ENCODE measurements at regions not wholly inside any gene's neighbourhood (a gene's known extent, or its start where the extent isn't known, plus 50 kb on each side); places are given as distances from the start of the nearest gene placed in this dataset.

DNA sequence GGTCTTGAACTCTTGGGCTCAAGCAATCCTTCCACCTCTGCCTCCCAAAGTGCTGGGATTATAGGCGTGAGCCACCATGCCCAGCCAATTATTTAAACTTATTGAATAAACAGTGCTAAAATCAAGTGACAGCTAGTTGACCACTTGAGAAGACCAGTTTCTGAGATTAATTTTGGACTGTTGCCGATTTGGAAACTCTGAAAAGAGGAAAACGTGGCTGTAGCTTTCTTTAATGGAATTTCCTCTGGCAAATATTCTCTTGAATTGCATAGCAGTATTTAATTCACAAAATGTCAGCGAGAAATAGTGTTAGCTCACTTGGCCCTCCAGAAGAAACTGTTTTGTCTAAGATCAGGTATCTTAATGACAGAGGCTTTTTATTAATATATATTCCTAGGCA lies 754.5 kb downstream of the HDGFL1 start:
- Histone ChIP-seq H3F3A (ENCODE audit: insufficient read depth, low read length) (no peaks in the 10 kb centered on the region), H3K9ac (ENCODE audit: low read length) (no peak overlapping the region), H3K27me3 (ENCODE audit: insufficient read depth, low read length) (no peaks in the 10 kb centered on the region), H3K9me2 (ENCODE audit: low read depth, low read length) (no peaks in the 10 kb centered on the region), H3K9me3 (ENCODE audit: low read length) (no peaks in the 10 kb centered on the region), H3K4me3 (ENCODE audit: low read depth, low read length, poor library complexity, severe bottlenecking) (no peak overlapping the region), H4K20me1 (ENCODE audit: insufficient read depth, low read length) (no peaks in the 10 kb centered on the region), H3K27ac (ENCODE audit: low read depth, low read length, poor library complexity, severe bottlenecking) (no peak overlapping the region), H3K4me1 (ENCODE audit: insufficient read depth, low read length, severe bottlenecking) (no peaks in the 10 kb centered on the region), H3K79me2 (ENCODE audit: insufficient read depth, low read length) (no peaks in the 10 kb centered on the region), H3K4me2 (ENCODE audit: low read length) (no peak overlapping the region), H3K36me3 (ENCODE audit: insufficient read depth, low read length) (no peaks in the 10 kb centered on the region), H2AFZ (ENCODE audit: low read length) (no peak overlapping the region)
- TF ChIP-seq CTCF (IDR thresholded peaks at IDR 0.05; ENCODE audit: low read length) (no peak), EZH2 (IDR thresholded peaks at IDR 0.05; ENCODE audit: borderline replicate concordance, low read length) (no peak)

DNA sequence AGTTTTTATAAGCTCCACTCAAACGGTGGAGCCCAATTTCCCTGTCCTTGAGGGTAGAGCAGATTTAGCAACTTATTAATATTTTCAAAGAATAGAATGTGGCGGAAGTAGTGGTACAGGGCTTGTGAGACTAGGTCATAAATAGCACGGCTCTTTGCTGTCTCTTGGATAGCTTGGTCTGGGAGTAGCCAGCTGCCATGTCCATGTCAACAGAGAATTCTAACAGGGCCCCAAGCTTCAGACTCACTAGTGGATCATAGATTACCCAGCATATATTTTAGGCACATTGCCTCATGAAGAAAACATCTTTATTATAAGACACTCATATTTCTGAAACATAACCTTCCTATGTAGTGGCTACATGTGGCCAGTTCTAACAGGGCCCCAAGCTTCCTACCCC lies 755.7 kb downstream of the HDGFL1 start:
- Histone ChIP-seq H3K4me3 (ENCODE audit: low read depth, low read length, poor library complexity, severe bottlenecking) (no peak overlapping the region), H3K9ac (ENCODE audit: low read length) (no peak overlapping the region), H3K9me2 (ENCODE audit: low read depth, low read length) (no peaks in the 10 kb centered on the region), H4K20me1 (ENCODE audit: insufficient read depth, low read length) (no peaks in the 10 kb centered on the region), H3K4me1 (ENCODE audit: insufficient read depth, low read length, severe bottlenecking) (no peaks in the 10 kb centered on the region), H3F3A (ENCODE audit: insufficient read depth, low read length) (no peaks in the 10 kb centered on the region), H3K9me3 (ENCODE audit: low read length) (no peaks in the 10 kb centered on the region), H3K36me3 (ENCODE audit: insufficient read depth, low read length) (no peaks in the 10 kb centered on the region), H3K27me3 (ENCODE audit: insufficient read depth, low read length) (no peaks in the 10 kb centered on the region), H3K4me2 (ENCODE audit: low read length) (no peak overlapping the region), H3K79me2 (ENCODE audit: insufficient read depth, low read length) (no peaks in the 10 kb centered on the region), H2AFZ (ENCODE audit: low read length) (no peak overlapping the region), H3K27ac (ENCODE audit: low read depth, low read length, poor library complexity, severe bottlenecking) (no peak overlapping the region)
- TF ChIP-seq CTCF (IDR thresholded peaks at IDR 0.05; ENCODE audit: low read length) = no peak
- no peak for TF ChIP-seq EZH2 (IDR thresholded peaks at IDR 0.05; ENCODE audit: borderline replicate concordance, low read length)

DNA sequence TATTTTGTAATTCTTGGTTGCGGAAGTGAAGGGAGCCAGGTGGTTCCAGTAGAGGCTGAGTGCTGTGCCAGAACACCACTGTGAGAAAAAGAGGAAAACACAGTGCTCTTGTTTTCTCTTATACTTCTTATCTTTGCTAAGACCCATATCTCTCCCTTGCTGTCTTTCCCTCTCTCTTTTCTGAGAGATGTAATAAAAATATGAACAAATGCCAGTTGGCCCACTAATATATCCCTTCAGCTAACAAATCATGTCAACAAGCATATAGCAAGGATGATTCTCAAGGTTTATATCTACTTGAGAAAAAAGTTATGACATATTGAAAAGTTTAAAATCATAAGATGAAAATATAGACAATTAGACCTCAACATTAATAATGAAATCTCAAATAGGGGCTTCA lies 758.3 kb downstream of the HDGFL1 start:
- Histone ChIP-seq H3K79me2 (ENCODE audit: insufficient read depth, low read length) (no peaks in the 10 kb centered on the region), H3K4me2 (ENCODE audit: low read length) (no peak overlapping the region), H3K4me1 (ENCODE audit: insufficient read depth, low read length, severe bottlenecking) (no peaks in the 10 kb centered on the region), H4K20me1 (ENCODE audit: insufficient read depth, low read length) (no peaks in the 10 kb centered on the region), H3F3A (ENCODE audit: insufficient read depth, low read length) (no peaks in the 10 kb centered on the region), H3K27ac (ENCODE audit: low read depth, low read length, poor library complexity, severe bottlenecking) (no peak overlapping the region), H3K9me2 (ENCODE audit: low read depth, low read length) (no peaks in the 10 kb centered on the region), H3K9me3 (ENCODE audit: low read length) (no peaks in the 10 kb centered on the region), H2AFZ (ENCODE audit: low read length) (no peak overlapping the region), H3K27me3 (ENCODE audit: insufficient read depth, low read length) (no peaks in the 10 kb centered on the region), H3K4me3 (ENCODE audit: low read depth, low read length, poor library complexity, severe bottlenecking) (no peak overlapping the region), H3K9ac (ENCODE audit: low read length) (no peak overlapping the region), H3K36me3 (ENCODE audit: insufficient read depth, low read length) (no peaks in the 10 kb centered on the region)
- TF ChIP-seq EZH2 (IDR thresholded peaks at IDR 0.05; ENCODE audit: borderline replicate concordance, low read length) (no peak), CTCF (IDR thresholded peaks at IDR 0.05; ENCODE audit: low read length) (no peak)

Measured in OCI-LY1 (cell line).